ENCODE measurements at regions not wholly inside any gene's neighbourhood (a gene's known extent, or its start where the extent isn't known, plus 50 kb on each side); places are given as distances from the start of the nearest gene placed in this dataset.

DNA sequence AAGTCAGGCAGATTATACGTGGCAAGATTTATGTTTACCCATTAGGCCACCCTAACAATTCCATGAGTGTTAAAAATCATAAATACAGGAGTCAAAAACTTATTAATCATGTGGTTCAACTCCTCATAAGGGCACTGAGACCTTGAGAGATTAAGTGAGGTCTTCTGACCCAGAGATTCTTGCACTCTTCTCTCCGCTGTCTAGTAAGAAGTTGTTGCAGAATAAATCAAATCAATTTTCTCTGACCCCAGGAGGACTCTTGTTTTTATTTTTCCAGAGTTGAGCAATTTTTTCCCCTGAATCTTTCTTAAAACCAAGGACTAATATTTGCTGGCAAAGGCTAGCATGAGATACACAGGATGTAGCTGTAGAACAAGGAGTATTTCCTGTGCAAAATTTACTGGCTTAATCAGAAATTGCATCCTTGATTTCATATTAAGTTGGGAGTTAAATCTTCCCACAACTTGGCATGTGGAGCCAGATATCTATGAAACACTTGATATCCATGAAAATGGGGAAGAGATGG lies 90.9 kb upstream of the PTHLH start:
- Mint-ChIP-seq H3K36me3 (ENCODE audit: low read depth) (no peaks in the 10 kb centered on the region), H3K4me1 (no peaks in the 10 kb centered on the region), H3K4me3 (no peak overlapping the region), H3K27me3 (peaks cover 2% of the 10 kb centered on the region), H3K9me3 (no peaks in the 10 kb centered on the region), H3K27ac (no peak overlapping the region)
- CTCF ChIA-PET, result no interaction called here
- ATAC-seq (ENCODE audit: low read depth) (no peak), DNase-seq (no peak)
- intact Hi-C loops (cut with micrococcal nuclease), result no loop called here
- TF ChIP-seq, protein P1, sequence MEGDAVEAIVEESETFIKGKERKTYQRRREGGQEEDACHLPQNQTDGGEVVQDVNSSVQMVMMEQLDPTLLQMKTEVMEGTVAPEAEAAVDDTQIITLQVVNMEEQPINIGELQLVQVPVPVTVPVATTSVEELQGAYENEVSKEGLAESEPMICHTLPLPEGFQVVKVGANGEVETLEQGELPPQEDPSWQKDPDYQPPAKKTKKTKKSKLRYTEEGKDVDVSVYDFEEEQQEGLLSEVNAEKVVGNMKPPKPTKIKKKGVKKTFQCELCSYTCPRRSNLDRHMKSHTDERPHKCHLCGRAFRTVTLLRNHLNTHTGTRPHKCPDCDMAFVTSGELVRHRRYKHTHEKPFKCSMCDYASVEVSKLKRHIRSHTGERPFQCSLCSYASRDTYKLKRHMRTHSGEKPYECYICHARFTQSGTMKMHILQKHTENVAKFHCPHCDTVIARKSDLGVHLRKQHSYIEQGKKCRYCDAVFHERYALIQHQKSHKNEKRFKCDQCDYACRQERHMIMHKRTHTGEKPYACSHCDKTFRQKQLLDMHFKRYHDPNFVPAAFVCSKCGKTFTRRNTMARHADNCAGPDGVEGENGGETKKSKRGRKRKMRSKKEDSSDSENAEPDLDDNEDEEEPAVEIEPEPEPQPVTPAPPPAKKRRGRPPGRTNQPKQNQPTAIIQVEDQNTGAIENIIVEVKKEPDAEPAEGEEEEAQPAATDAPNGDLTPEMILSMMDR (IDR thresholded peaks at IDR 0.05), result no peak
- POLR2A ChIA-PET, result no interaction called here

DNA sequence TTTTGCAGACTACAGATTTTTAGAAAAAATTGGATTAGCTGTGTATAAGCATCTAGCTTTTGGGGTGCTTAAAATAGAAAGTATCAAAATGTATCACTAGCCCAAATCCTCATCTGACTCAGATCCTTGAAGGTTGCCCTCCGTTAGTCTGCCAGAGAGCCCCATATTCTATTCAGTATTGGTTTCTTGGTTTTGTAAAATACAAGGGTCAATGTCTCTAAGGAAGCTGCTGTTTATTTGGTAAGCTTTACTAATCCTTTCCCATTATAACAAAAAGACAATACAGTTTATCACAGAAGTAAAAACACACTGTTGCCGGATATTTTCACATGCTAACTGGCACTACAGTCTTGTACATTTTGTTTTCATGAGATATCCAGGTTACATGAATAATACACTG lies 92.8 kb upstream of the PTHLH start:
- no peak for ATAC-seq (ENCODE audit: low read depth)
- Mint-ChIP-seq H3K9me3 (no peaks in the 10 kb centered on the region), H3K36me3 (ENCODE audit: low read depth) (no peaks in the 10 kb centered on the region), H3K27me3 (peaks cover 2% of the 10 kb centered on the region), H3K4me3 (no peak overlapping the region), H3K4me1 (no peaks in the 10 kb centered on the region), H3K27ac (no peak overlapping the region)
- DNase-seq, result no peak
- CTCF ChIA-PET, result no interaction called here
- TF ChIP-seq, protein P1 (IDR thresholded peaks at IDR 0.05), result no peak
- POLR2A ChIA-PET, result no interaction called here
- intact Hi-C loops (cut with micrococcal nuclease), result no loop called here

DNA sequence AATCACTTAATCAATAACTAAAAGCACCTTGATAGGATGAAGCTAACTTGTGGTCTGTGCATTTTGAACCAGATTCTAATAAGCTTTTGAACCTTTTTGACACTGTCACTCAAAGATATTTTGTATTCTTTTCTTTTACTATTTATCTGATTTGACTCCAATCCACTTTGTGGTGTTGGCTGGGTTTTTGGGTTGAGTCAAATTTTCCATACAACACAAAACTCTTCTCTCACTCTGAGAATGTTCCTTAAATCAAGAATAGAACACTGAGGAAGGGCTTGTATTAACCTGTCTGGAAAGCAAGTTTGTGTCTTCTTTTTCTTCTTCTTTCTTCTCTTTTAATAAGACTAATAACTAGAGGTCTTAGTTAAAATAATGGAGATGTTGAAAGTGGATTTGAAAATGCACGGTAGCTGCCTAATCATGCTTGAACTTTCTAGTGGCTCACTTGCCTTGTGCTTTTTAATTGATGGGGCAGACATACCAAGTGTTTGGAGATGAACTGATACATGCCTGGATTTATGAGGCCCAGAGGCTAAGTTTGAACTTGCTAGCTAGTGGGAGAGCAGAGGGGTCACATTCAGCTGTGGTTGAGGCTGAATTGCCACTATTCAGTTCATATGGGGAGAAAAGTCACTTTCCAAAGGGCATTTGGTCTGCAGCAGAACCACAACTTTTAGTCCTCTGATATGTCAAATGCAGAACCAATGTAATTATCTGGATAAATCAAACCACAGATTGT lies 93.5 kb upstream of the PTHLH start:
- TF ChIP-seq, protein P1 (IDR thresholded peaks at IDR 0.05), result no peak
- Mint-ChIP-seq H3K27ac (no peak overlapping the region), H3K9me3 (no peaks in the 10 kb centered on the region), H3K27me3 (no peaks in the 10 kb centered on the region), H3K4me1 (no peaks in the 10 kb centered on the region), H3K36me3 (ENCODE audit: low read depth) (no peaks in the 10 kb centered on the region), H3K4me3 (no peak overlapping the region)
- ATAC-seq (ENCODE audit: low read depth) (no peak), DNase-seq (no peak)
- ChIA-PET POLR2A (no interaction called here), CTCF (no interaction called here)
- intact Hi-C loops (cut with micrococcal nuclease), result no loop called here

DNA sequence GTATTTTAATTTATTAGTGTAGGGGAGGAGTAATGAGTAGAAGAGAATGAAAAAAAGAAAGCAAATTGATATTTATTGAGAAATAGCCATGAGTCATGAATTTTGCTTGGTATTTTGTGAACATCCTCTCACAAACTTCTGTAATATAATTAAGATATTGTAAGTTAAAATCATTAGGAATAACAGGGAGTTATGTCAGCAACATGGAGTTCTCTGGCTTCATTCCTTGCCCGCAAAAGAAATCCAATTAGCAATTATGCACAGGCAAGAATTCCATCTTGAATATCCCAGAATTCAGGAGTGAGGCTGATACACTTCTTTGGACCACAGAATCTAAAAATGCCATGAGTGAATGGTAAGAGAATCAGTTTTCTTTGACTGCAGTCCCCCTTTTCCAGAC lies 94.3 kb upstream of the PTHLH start:
- ATAC-seq (ENCODE audit: low read depth) (no peak), DNase-seq (no peak)
- Mint-ChIP-seq H3K27ac (no peak overlapping the region), H3K9me3 (peaks cover 2% of the 10 kb centered on the region), H3K27me3 (no peaks in the 10 kb centered on the region), H3K36me3 (ENCODE audit: low read depth) (no peaks in the 10 kb centered on the region), H3K4me3 (no peak overlapping the region), H3K4me1 (no peaks in the 10 kb centered on the region)
- ChIA-PET CTCF (no interaction called here), POLR2A (no interaction called here)
- TF ChIP-seq, protein P1 (IDR thresholded peaks at IDR 0.05), result no peak
- intact Hi-C loops (cut with micrococcal nuclease), result no loop called here

DNA sequence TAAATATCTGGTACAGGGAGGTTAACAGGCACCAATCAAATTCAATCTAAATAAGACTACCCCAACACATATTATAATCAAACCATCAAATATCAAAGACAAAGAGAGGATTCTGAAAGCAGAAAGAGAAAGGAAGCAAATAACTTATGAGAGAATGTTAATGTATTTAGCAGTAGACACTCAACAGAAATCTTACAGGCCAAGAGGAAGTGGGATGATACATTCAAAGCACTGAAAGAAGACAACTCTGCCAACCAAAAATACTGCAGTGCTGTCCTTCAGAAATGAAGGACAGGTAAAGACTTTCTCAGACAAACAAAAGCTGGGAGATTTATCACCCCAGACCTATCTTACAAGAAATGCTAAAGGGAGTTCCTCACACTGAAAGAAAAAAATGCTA lies 95.9 kb upstream of the PTHLH start:
- no peak for DNase-seq
- Mint-ChIP-seq H3K27me3 (no peaks in the 10 kb centered on the region), H3K4me3 (no peak overlapping the region), H3K27ac (no peak overlapping the region), H3K9me3 (peaks cover 5% of the 10 kb centered on the region), H3K4me1 (no peaks in the 10 kb centered on the region), H3K36me3 (ENCODE audit: low read depth) (no peaks in the 10 kb centered on the region)
- intact Hi-C loops (cut with micrococcal nuclease), result no loop called here
- ATAC-seq (ENCODE audit: low read depth), result no peak
- ChIA-PET CTCF (no interaction called here), POLR2A (no interaction called here)
- TF ChIP-seq, protein P1 (IDR thresholded peaks at IDR 0.05), result no peak
